HCT116 (cell line): ENCODE measurements at regions not wholly inside any gene's neighbourhood (a gene's known extent, or its start where the extent isn't known, plus 50 kb on each side); places are given as distances from the start of the nearest gene placed in this dataset.

Experiments
- ATAC-seq: fragments of 200-7000 bp; cut with Tn5 transposase; 2 replicates; pipeline ENCODE4 v1.9.1; 2020; ENCODE audit warnings: mild to moderate bottlenecking, moderate library complexity
- BruUV-seq: library from RNA; stranded (reverse); fragments of 400-500 nt; replicated peaks from 2 replicates; lab custom pipeline; 2021; lab: Mats Ljungman, UMichigan
- CTCF ChIA-PET: fragments of 300-600 bp; sonication (Branson Sonifier 250); formaldehyde crosslinking; loops from one replicate; lab custom pipeline; 2021; ENCODE audit warnings: antibody characterized with exemption; lab: Charles Lee
- POLR2A ChIA-PET: fragments of 300-600, 350-600 bp; sonication (Branson Sonifier 250); formaldehyde crosslinking; loops from one replicate; lab custom pipeline; 2021; ENCODE audit warnings: antibody characterized with exemption; lab: Charles Lee
- RAD21 ChIA-PET, 2 experiments: fragments of 300-600 bp; sonication (Branson Sonifier 250); formaldehyde crosslinking; loops; one replicate each; lab custom pipeline; 2023; ENCODE audit warnings: low total read pairs in 2 of 2; ENCODE audit not compliant: uncharacterized antibody in 2 of 2, unreplicated experiment in 2 of 2, low non-redundant PET in 1 of 2; lab: Charles Lee
- DNase-seq: peaks from one replicate; pipeline ENCODE4 v3.0.0-alpha.2; 2010; ENCODE audit warnings: low read depth, low spot score
- H2AFZ ChIP-seq: fragments of 200-600 bp; shearing (Covaris generic), sonication (generic); 2 replicates; pipeline ENCODE4 v1.6.1; 2017; ENCODE audit warnings: low read depth, mixed run types, mixed read lengths, antibody characterized with exemption, low read length; ENCODE audit not compliant: poor library complexity, severe bottlenecking
- H3K27ac ChIP-seq: 2 replicates; pipeline ENCODE4 v1.5.1; 2012; ENCODE audit warnings: low read depth, low read length
- H3K27me3 ChIP-seq: fragments of 200-600 bp; sonication (generic); 2 replicates; pipeline ENCODE4 v1.6.1; 2016; ENCODE audit warnings: mixed run types, low read length, mixed read lengths; ENCODE audit not compliant: insufficient read depth
- H3K36me3 ChIP-seq, 2 experiments: fragments of 200-500 bp in 1 of 2; fragments of 200-600 bp in 1 of 2; sonication (Bioruptor generic) in 1 of 2; sonication (generic) in 1 of 2; 2 replicates each; pipeline versions ENCODE4 v1.5.1 to v1.6.1; 2014 to 2016; ENCODE audit warnings: low read length in 2 of 2, inconsistent platforms in 1 of 2, mixed read lengths in 1 of 2, mixed run types in 1 of 2; ENCODE audit not compliant: insufficient read depth in 2 of 2, control insufficient read depth in 1 of 2
- H3K4me1 ChIP-seq, 2 experiments: fragments of 200-600 bp in 1 of 2; sonication (generic) in 1 of 2; 2 replicates each; pipeline versions ENCODE4 v1.5.1 to v1.6.1; 2012 to 2017; ENCODE audit warnings: low read length in 2 of 2, inconsistent platforms in 1 of 2, mild to moderate bottlenecking in 1 of 2, mixed read lengths in 1 of 2, mixed run types in 1 of 2, moderate library complexity in 1 of 2; ENCODE audit not compliant: insufficient read depth in 2 of 2, control insufficient read depth in 1 of 2
- H3K4me2 ChIP-seq: fragments of 200-600 bp; sonication (generic); 2 replicates; pipeline ENCODE4 v1.6.1; 2017; ENCODE audit warnings: mixed run types, low read length, mixed read lengths
- H3K4me3 ChIP-seq, 2 experiments: fragments of 200-600 bp in 1 of 2; sonication (generic) in 1 of 2; replicated peaks in 1 of 2; 2 replicates each; pipeline ENCODE4 v1.5.1; 2011 to 2016; ENCODE audit warnings: low read length in 2 of 2, control low read depth in 1 of 2, low read depth in 1 of 2, mild to moderate bottlenecking in 1 of 2, mixed read lengths in 1 of 2, mixed run types in 1 of 2
- H3K79me2 ChIP-seq: fragments of 200-600 bp; sonication (generic); 2 replicates; pipeline ENCODE4 v1.6.1; 2017; ENCODE audit warnings: mild to moderate bottlenecking, mixed run types, low read length, moderate library complexity, mixed read lengths; ENCODE audit not compliant: insufficient read depth
- H3K9ac ChIP-seq: fragments of 200-600 bp; sonication (generic); 2 replicates; pipeline ENCODE4 v1.6.1; 2016; ENCODE audit warnings: low read length, mixed read lengths
- H3K9me2 ChIP-seq: fragments of 200-600 bp; sonication (generic), shearing (Covaris generic); 2 replicates; pipeline ENCODE4 v1.6.1; 2017; ENCODE audit warnings: mixed run types, mild to moderate bottlenecking, moderate library complexity; ENCODE audit not compliant: insufficient read depth
- H3K9me3 ChIP-seq, 2 experiments: fragments of 200-500 bp in 1 of 2; fragments of 200-600 bp in 1 of 2; sonication (Bioruptor generic) in 1 of 2; sonication (generic) in 1 of 2; 2 replicates each; pipeline ENCODE4 v1.6.1; 2014 to 2017; ENCODE audit warnings: low read length in 2 of 2, mixed read lengths in 2 of 2, inconsistent platforms in 1 of 2, low read depth in 1 of 2, mild to moderate bottlenecking in 1 of 2, mixed run types in 1 of 2, moderate library complexity in 1 of 2; ENCODE audit not compliant: control insufficient read depth in 1 of 2, insufficient read depth in 1 of 2
- H4K20me1 ChIP-seq: fragments of 200-600 bp; sonication (generic), shearing (Covaris generic); 2 replicates; pipeline ENCODE4 v1.6.1; 2017; ENCODE audit warnings: mixed run types, mild to moderate bottlenecking, moderate library complexity; ENCODE audit not compliant: insufficient read depth
- ATF3 ChIP-seq: IDR thresholded peaks from 2 replicates; pipeline ENCODE4 v1.6.1; 2012
- CBX3 ChIP-seq: IDR thresholded peaks from 2 replicates; pipeline ENCODE4 v1.6.1; 2012; ENCODE audit warnings: low read depth
- CEBPB ChIP-seq: IDR thresholded peaks from 2 replicates; pipeline ENCODE4 v1.6.1; 2012; ENCODE audit warnings: low read depth
- CTCF ChIP-seq, 3 experiments: fragments of 200-600 bp in 1 of 3; sonication (generic) in 1 of 3; IDR thresholded peaks in 2 of 3; conservative IDR thresholded peaks in 1 of 3; 2 replicates each; pipeline ENCODE4 v1.5.1; 2012 to 2017; ENCODE audit warnings: low read depth in 2 of 3, low read length in 2 of 3, antibody characterized with exemption in 1 of 3, borderline replicate concordance in 1 of 3, control low read depth in 1 of 3, mild to moderate bottlenecking in 1 of 3, mixed read lengths in 1 of 3, mixed run types in 1 of 3, moderate library complexity in 1 of 3; ENCODE audit not compliant: insufficient read depth in 1 of 3
- ELF1 ChIP-seq: IDR thresholded peaks from 2 replicates; pipeline ENCODE4 v1.6.1; 2012; ENCODE audit warnings: low read depth, borderline replicate concordance
- EZH2 ChIP-seq: fragments of 200-600 bp; sonication (generic); IDR thresholded peaks from 2 replicates; pipeline ENCODE4 v1.6.1; 2017; ENCODE audit warnings: antibody characterized with exemption, mixed run types
- EZH2phosphoT487 ChIP-seq: fragments of 200-600 bp; IDR thresholded peaks from 2 replicates; pipeline ENCODE4 v1.6.1; 2018; ENCODE audit warnings: antibody characterized with exemption, borderline replicate concordance
- JUND ChIP-seq: IDR thresholded peaks from 2 replicates; pipeline ENCODE4 v1.6.1; 2012
- POLR2AphosphoS5 ChIP-seq: IDR thresholded peaks from 2 replicates; pipeline ENCODE4 v1.6.1; 2011; ENCODE audit warnings: mild to moderate bottlenecking, low read depth, low read length, moderate library complexity
- REST ChIP-seq: IDR thresholded peaks from 2 replicates; pipeline ENCODE4 v1.6.1; 2012; ENCODE audit warnings: low read depth
- SP1 ChIP-seq: IDR thresholded peaks from 2 replicates; pipeline ENCODE4 v1.6.1; 2012; ENCODE audit warnings: low read depth
- SRF ChIP-seq: IDR thresholded peaks from 2 replicates; pipeline ENCODE4 v1.6.1; 2012; ENCODE audit warnings: low read depth
- TCF7L2 ChIP-seq: IDR thresholded peaks from 2 replicates; pipeline ENCODE4 v1.7.0; 2011; ENCODE audit warnings: borderline replicate concordance, inconsistent platforms; ENCODE audit not compliant: insufficient read depth, insufficient read length; ENCODE audit errors: extremely low read depth
- ZFX ChIP-seq: fragments of 450-650 bp; IDR thresholded peaks from 2 replicates; pipeline ENCODE4 v1.6.1; 2017
- intact Hi-C: fragments of 100-400 bp; cut with micrococcal nuclease; formaldehyde crosslinking; loops from 2 replicates; pipeline ENCODE4 v1.10.0; 2022

- no TSS peak for BruUV-seq
- ChIA-PET CTCF (no interaction called here), POLR2A (no interaction called here), RAD21 (no interaction called here)
- Histone ChIP-seq H3K4me3 (no peak overlapping the region), H4K20me1 (no peaks in the 10 kb centered on the region), H3K4me2 (no peak overlapping the region), H3K9ac (no peak overlapping the region), H3K27ac (no peak overlapping the region), H3K9me3 (no peaks in the 10 kb centered on the region), H3K36me3 (no peaks in the 10 kb centered on the region), H3K9me2 (no peaks in the 10 kb centered on the region), H3K27me3 (0 out of 2 replicates have a peak, but pooled peaks cover 14% of the 10 kb centered on the region), H3K4me1 (no peaks in the 10 kb centered on the region), H3K79me2 (no peaks in the 10 kb centered on the region), H2AFZ (no peak overlapping the region)
- no peak for ATAC-seq
- no peak for DNase-seq
- TF ChIP-seq ELF1: no peak
- intact Hi-C loops: no loop called here
Measured at GRCh38 chr5:4949108-4949507, 191.0 kb upstream of the ADAMTS16 start.

- Histone ChIP-seq H3K36me3 (no peaks in the 10 kb centered on the region), H3K27me3 (peaks cover 19% of the 10 kb centered on the region; the same call in 1 of the 2 replicates)
Measured at GRCh38 chr5:4953576-4953975, 186.6 kb upstream of the ADAMTS16 start.

More at GRCh38 chr5:4953576-4953975, 186.6 kb upstream of the ADAMTS16 start:
- ATAC-seq (no peak), DNase-seq (no peak)
- no TSS peak for BruUV-seq
- no peaks in the 10 kb centered on the region for H3K4me1 ChIP-seq
- H3K9ac ChIP-seq: no peak overlapping the region
- H3K4me3 ChIP-seq: no peak overlapping the region
- no peak overlapping the region for H3K4me2 ChIP-seq
- no peaks in the 10 kb centered on the region for H3K9me2 ChIP-seq
- H2AFZ ChIP-seq: no peak overlapping the region
- CTCF ChIA-PET: no interaction called here
- no peaks in the 10 kb centered on the region for H3K9me3 ChIP-seq
- TF ChIP-seq ZFX (no peak), POLR2AphosphoS5 (no peak), EZH2phosphoT487 (no peak), TCF7L2 (no peak), REST (no peak), ATF3 (no peak), SP1 (no peak), CBX3 (no peak), JUND (no peak), CEBPB (no peak), EZH2 (no peak), SRF (no peak), CTCF (IDR thresholded peaks at IDR 0.05 in 2 of 3, conservative IDR thresholded peaks at IDR 0.05 in 1 of 3; ENCODE audit: borderline replicate concordance in 1 of 3, insufficient read depth in 1 of 3, low read depth in 2 of 3, low read length in 2 of 3) (no peak)
- POLR2A ChIA-PET: no interaction called here
- no peaks in the 10 kb centered on the region for H3K79me2 ChIP-seq
- no peaks in the 10 kb centered on the region for H4K20me1 ChIP-seq
- intact Hi-C loops: no loop called here
- H3K27ac ChIP-seq: no peak overlapping the region
- RAD21 ChIA-PET: no interaction called here
